A549 (cell line): ENCODE measurements at regions not wholly inside any gene's neighbourhood (a gene's known extent, or its start where the extent isn't known, plus 50 kb on each side); places are given as distances from the start of the nearest gene placed in this dataset.

Source experiments
- ATAC-seq, 2 experiments: fragments of 200-7000 bp in 1 of 2; fragments of >200 bp in 1 of 2; cut with Nextera tagmentation in 1 of 2; cut with Tn5 transposase in 1 of 2; 3 replicates each; pipeline versions ENCODE4 v1.8.0 to v1.9.1; 2018 to 2020; ENCODE audit warnings: mild to moderate bottlenecking in 1 of 2, moderate library complexity in 1 of 2
- CTCF ChIA-PET: fragments of 300-600 bp; sonication (Branson Sonifier 250); formaldehyde crosslinking; extraction: SDS; loops from one replicate; lab custom pipeline; 2021; ENCODE audit warnings: antibody characterized with exemption, inconsistent platforms; lab: Yijun Ruan, JAX
- POLR2A ChIA-PET: fragments of 350-600 bp; formaldehyde crosslinking; extraction: SDS; loops from one replicate; lab custom pipeline; 2021; ENCODE audit warnings: antibody characterized with exemption, inconsistent platforms; lab: Yijun Ruan, JAX
- DNase-seq, 2 experiments: peaks; one replicate each; pipeline versions ENCODE4 v3.0.0 to v3.0.0-alpha.2; 2011 to 2016; ENCODE audit warnings: low read depth in 1 of 2, low spot score in 1 of 2
- FAIRE-seq: peaks from 2 replicates; lab custom pipeline; 2011; peaks lifted over from hg19 to GRCh38; lab: Jason Lieb, UNC
- H3K27ac ChIP-seq, 2 experiments: fragments of >200 bp; sonication (Bioruptor Twin); formaldehyde crosslinking; 3 replicates each; pipeline ENCODE4 v1.5.1; 2016 to 2017
- H3K4me1 ChIP-seq: fragments of >200 bp; sonication (Bioruptor Twin); formaldehyde crosslinking; 3 replicates; pipeline ENCODE4 v1.6.1; 2016
- H3K4me2 ChIP-seq: fragments of >200 bp; sonication (Bioruptor Twin); formaldehyde crosslinking; 3 replicates; pipeline ENCODE4 v1.6.1; 2016
- H3K4me3 ChIP-seq: fragments of >200 bp; sonication (Bioruptor Twin); formaldehyde crosslinking; 3 replicates; pipeline ENCODE4 v1.5.1; 2016
- H3K9me3 ChIP-seq: fragments of >200 bp; sonication (Bioruptor Twin); formaldehyde crosslinking; 3 replicates; pipeline ENCODE4 v1.6.1; 2016
- CBX2 ChIP-seq: fragments of 200-600 bp; sonication (generic); IDR thresholded peaks from 2 replicates; pipeline ENCODE4 v1.6.1; 2016; ENCODE audit warnings: low read depth, mild to moderate bottlenecking, borderline replicate concordance
- CEBPB ChIP-seq, 2 experiments: fragments of >200 bp in 1 of 2; sonication (Bioruptor Twin) in 1 of 2; formaldehyde crosslinking in 1 of 2; IDR thresholded peaks; 2 replicates each; pipeline ENCODE4 v1.6.1; 2012 to 2016
- FOSL2 ChIP-seq, 2 experiments: fragments of 450-650 bp in 1 of 2; fragments of >200 bp in 1 of 2; sonication (Bioruptor Twin) in 1 of 2; formaldehyde crosslinking; IDR thresholded peaks; 2 replicates each; pipeline versions ENCODE4 v1.5.0 to v1.6.1; 2016 to 2020; ENCODE audit warnings: mild to moderate bottlenecking in 1 of 2, moderate library complexity in 1 of 2
- HOXB13 ChIP-seq: fragments of 250-450 bp; sonication (Bioruptor Pico); IDR thresholded peaks from 2 replicates; pipeline ENCODE4 v1.5.0; 2020; ENCODE audit warnings: low read depth, mild to moderate bottlenecking, moderate library complexity
- JUN ChIP-seq, 2 experiments: fragments of >200 bp; sonication (Bioruptor Twin); formaldehyde crosslinking; IDR thresholded peaks; 2 replicates in 1 of 2; 3 replicates in 1 of 2; pipeline ENCODE4 v1.6.1; 2016 to 2017
- POLR2A ChIP-seq: IDR thresholded peaks from 2 replicates; pipeline ENCODE4 v1.6.1; 2012; ENCODE audit warnings: mild to moderate bottlenecking, low read length
- POLR2AphosphoS2 ChIP-seq: conservative IDR thresholded peaks from 2 replicates; pipeline ENCODE4 v1.6.1; 2012; ENCODE audit warnings: low read length, improper control_type of control experiment, inconsistent platforms
- RNF2 ChIP-seq: fragments of 200-600 bp; sonication (generic); IDR thresholded peaks from 2 replicates; pipeline ENCODE4 v1.6.1; 2016; ENCODE audit warnings: low read depth, mild to moderate bottlenecking, antibody characterized with exemption, moderate library complexity, borderline replicate concordance
- SMC3 ChIP-seq: fragments of >200 bp; sonication (Bioruptor Twin); formaldehyde crosslinking; IDR thresholded peaks from 3 replicates; pipeline ENCODE4 v1.6.1; 2018; ENCODE audit warnings: inconsistent platforms
- SREBF2 ChIP-seq: fragments of 450-650 bp; IDR thresholded peaks from 2 replicates; pipeline ENCODE4 v1.6.1; 2014; ENCODE audit warnings: mild to moderate bottlenecking, moderate library complexity
- ZC3H11A ChIP-seq: fragments of 450-650 bp; IDR thresholded peaks from 2 replicates; pipeline ENCODE4 v1.6.1; 2014; ENCODE audit warnings: antibody characterized with exemption, mild to moderate bottlenecking
- ZFP36 ChIP-seq: fragments of 450-650 bp; IDR thresholded peaks from 2 replicates; pipeline ENCODE4 v1.6.1; 2014; ENCODE audit warnings: borderline replicate concordance; ENCODE audit not compliant: partially characterized antibody
- ZNF302 ChIP-seq: fragments of 250-450 bp; sonication (Bioruptor Pico); IDR thresholded peaks from 2 replicates; pipeline ENCODE4 v1.9.0; 2021; ENCODE audit warnings: inconsistent platforms, mild to moderate bottlenecking, moderate library complexity
- ZSCAN20 ChIP-seq: fragments of 250-450 bp; sonication (Bioruptor Pico); IDR thresholded peaks from 2 replicates; pipeline ENCODE4 v1.8.0; 2022; ENCODE audit warnings: mild to moderate bottlenecking, moderate library complexity
- WGBS: methylation state at CpG from one replicate; pipeline ENCODE4 v1.1.6; 2017; ENCODE audit errors: missing lambda C conversion rate; 5-methylcytosine and 5-hydroxymethylcytosine counted together
- TF ChIP-seq, protein P1 (sequence below): fragments of 250-450 bp; sonication (Bioruptor Pico); IDR thresholded peaks from 2 replicates; pipeline ENCODE4 v1.5.0; 2021; ENCODE audit warnings: mild to moderate bottlenecking, moderate library complexity, borderline replicate concordance
- TF ChIP-seq, protein P2 (sequence below): IDR thresholded peaks from 2 replicates; pipeline ENCODE4 v1.6.1; 2012
- TF ChIP-seq, protein P3 (sequence below): fragments of >200 bp; sonication (Bioruptor Twin); formaldehyde crosslinking; IDR thresholded peaks from 3 replicates; pipeline ENCODE4 v1.5.1; 2016
- TF ChIP-seq, protein P4 (sequence below): IDR thresholded peaks from 2 replicates; pipeline ENCODE4 v1.6.1; 2012; ENCODE audit warnings: low read depth, borderline replicate concordance
- TF ChIP-seq, protein P5 (sequence below): fragments of 150-350 bp; IDR thresholded peaks from 2 replicates; pipeline ENCODE4 v1.6.1; 2014; ENCODE audit warnings: low read depth, mild to moderate bottlenecking, low read length

DNA sequence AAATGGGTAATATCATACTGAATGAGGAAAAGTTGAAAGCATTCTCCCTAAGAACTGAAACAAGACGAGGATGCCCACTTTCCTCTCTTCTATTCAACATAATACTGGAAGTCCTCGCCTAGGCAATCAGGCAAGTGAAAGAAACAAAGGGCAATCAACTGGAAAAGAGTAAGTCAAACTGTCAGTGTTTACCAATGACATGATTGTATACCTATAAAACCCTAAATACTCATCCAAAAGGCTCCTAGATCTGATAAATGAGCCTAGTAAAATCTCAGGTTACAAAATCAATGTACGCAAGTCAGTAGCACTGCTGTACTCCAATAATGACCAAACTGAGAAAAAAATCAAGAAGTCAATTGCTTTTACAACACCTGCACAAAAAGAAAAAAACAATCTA, 575.8 kb upstream of the PRMT6 start (continued):
- TF ChIP-seq, protein P1, sequence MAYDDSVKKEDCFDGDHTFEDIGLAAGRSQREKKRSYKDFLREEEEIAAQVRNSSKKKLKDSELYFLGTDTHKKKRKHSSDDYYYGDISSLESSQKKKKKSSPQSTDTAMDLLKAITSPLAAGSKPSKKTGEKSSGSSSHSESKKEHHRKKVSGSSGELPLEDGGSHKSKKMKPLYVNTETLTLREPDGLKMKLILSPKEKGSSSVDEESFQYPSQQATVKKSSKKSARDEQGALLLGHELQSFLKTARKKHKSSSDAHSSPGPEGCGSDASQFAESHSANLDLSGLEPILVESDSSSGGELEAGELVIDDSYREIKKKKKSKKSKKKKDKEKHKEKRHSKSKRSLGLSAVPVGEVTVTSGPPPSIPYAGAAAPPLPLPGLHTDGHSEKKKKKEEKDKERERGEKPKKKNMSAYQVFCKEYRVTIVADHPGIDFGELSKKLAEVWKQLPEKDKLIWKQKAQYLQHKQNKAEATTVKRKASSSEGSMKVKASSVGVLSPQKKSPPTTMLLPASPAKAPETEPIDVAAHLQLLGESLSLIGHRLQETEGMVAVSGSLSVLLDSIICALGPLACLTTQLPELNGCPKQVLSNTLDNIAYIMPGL, result no peak
- TF ChIP-seq, protein P2, sequence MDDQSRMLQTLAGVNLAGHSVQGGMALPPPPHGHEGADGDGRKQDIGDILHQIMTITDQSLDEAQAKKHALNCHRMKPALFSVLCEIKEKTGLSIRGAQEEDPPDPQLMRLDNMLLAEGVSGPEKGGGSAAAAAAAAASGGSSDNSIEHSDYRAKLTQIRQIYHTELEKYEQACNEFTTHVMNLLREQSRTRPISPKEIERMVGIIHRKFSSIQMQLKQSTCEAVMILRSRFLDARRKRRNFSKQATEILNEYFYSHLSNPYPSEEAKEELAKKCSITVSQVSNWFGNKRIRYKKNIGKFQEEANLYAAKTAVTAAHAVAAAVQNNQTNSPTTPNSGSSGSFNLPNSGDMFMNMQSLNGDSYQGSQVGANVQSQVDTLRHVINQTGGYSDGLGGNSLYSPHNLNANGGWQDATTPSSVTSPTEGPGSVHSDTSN, result no peak
- no peak for TF ChIP-seq POLR2AphosphoS2
- no peak for TF ChIP-seq ZC3H11A
- no peak for TF ChIP-seq RNF2

DNA sequence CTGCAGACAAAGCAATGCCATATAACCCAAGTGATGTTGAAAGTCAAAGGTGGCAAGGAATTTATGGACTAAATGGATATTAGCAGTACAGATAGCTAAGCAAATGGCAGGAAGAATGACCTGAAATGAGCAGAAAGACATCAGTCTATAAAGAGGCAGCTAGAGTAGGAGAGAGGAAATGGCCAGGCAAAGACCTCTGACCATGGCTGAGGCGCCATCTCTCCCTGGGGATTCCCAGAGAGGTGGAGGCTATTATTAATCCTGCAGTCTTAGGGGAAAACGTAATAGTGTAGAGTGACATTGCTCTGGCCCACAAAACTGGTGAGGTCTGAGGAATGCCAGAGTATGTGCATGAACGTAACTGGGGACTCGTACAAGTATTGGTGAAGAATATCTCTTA, 563.6 kb upstream of the PRMT6 start:
- TF ChIP-seq, protein P2, result no peak
- TF ChIP-seq SREBF2 (no peak), CEBPB (IDR thresholded peaks at IDR 0.05) (no peak), HOXB13 (CRISPR knock-in tag) (no peak), CBX2 (no peak), ZSCAN20 (CRISPR knock-in tag) (no peak), FOSL2 (IDR thresholded peaks at IDR 0.05) (no peak), FOSL2 (CRISPR knock-in tag; IDR thresholded peaks at IDR 0.05) (no peak), JUN (IDR thresholded peaks at IDR 0.05) (no peak)
- TF ChIP-seq, protein P3, sequence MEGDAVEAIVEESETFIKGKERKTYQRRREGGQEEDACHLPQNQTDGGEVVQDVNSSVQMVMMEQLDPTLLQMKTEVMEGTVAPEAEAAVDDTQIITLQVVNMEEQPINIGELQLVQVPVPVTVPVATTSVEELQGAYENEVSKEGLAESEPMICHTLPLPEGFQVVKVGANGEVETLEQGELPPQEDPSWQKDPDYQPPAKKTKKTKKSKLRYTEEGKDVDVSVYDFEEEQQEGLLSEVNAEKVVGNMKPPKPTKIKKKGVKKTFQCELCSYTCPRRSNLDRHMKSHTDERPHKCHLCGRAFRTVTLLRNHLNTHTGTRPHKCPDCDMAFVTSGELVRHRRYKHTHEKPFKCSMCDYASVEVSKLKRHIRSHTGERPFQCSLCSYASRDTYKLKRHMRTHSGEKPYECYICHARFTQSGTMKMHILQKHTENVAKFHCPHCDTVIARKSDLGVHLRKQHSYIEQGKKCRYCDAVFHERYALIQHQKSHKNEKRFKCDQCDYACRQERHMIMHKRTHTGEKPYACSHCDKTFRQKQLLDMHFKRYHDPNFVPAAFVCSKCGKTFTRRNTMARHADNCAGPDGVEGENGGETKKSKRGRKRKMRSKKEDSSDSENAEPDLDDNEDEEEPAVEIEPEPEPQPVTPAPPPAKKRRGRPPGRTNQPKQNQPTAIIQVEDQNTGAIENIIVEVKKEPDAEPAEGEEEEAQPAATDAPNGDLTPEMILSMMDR, result no peak
- TF ChIP-seq, protein P4, sequence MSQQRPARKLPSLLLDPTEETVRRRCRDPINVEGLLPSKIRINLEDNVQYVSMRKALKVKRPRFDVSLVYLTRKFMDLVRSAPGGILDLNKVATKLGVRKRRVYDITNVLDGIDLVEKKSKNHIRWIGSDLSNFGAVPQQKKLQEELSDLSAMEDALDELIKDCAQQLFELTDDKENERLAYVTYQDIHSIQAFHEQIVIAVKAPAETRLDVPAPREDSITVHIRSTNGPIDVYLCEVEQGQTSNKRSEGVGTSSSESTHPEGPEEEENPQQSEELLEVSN, result no peak
- CTCF ChIA-PET, result no interaction called here
- POLR2A ChIA-PET, result no interaction called here
- no peaks in the 10 kb centered on the region for H3K4me1 ChIP-seq
- H3K4me2 ChIP-seq, result no peak overlapping the region
- 0% methylated on average over 4 of the region's 4 CpGs for WGBS
- no peaks in the 10 kb centered on the region for H3K9me3 ChIP-seq
- DNase-seq (no peak), FAIRE-seq (no peak), ATAC-seq (no peak)
- no peak overlapping the region for H3K4me3 ChIP-seq
- H3K27ac ChIP-seq, result no peak overlapping the region

DNA sequence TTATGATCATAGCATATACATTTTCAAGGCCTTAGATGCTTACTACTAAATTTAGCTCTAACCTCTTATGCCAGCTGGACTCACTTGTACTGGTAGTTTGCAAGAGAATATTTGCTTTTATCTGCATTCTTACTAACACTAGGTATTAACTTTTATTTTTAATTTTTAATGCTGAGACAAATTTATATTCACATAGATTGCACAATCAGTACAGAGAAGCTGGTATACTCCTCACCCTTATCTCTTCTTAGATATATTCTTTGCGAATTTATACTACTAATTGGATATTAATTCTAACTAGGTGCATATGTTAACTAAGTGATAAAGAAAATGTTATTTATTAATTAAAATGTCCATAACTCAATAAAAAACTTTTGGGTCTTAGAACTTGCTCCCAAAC, 561.8 kb upstream of the PRMT6 start:
- 5% methylated on average over 1 of the region's 1 CpG for WGBS
- H3K4me3 ChIP-seq, result no peak overlapping the region
- H3K27ac ChIP-seq, result no peak overlapping the region
- ATAC-seq (no peak), DNase-seq (no peak), FAIRE-seq (no peak)
- no peaks in the 10 kb centered on the region for H3K4me1 ChIP-seq
- ChIA-PET CTCF (no interaction called here), POLR2A (no interaction called here)
- H3K4me2 ChIP-seq, result no peak overlapping the region
- no peaks in the 10 kb centered on the region for H3K9me3 ChIP-seq
- no peak for TF ChIP-seq POLR2AphosphoS2

DNA sequence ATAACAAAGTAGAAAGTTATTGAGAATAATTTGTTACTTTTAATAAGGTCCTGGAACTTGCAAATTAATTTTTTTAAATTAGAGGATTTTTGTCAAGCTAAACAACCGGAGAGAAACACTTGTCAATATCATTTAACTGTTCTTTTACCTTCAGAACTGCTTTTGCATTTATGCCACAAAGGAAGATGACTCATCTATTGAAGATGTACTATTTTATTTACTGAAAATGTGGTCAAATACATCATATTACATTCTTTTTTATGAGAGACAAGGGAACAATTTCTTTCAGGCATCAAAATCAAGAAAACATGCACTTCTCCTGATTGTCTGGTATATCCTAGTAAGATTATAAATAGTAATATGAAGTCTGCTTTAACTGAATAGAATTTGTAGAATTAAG, 558.2 kb upstream of the PRMT6 start:
- no peak for TF ChIP-seq ZFP36
- TF ChIP-seq ZNF302 (CRISPR knock-in tag), result no peak
- TF ChIP-seq POLR2A, result no peak
- TF ChIP-seq, protein P5, sequence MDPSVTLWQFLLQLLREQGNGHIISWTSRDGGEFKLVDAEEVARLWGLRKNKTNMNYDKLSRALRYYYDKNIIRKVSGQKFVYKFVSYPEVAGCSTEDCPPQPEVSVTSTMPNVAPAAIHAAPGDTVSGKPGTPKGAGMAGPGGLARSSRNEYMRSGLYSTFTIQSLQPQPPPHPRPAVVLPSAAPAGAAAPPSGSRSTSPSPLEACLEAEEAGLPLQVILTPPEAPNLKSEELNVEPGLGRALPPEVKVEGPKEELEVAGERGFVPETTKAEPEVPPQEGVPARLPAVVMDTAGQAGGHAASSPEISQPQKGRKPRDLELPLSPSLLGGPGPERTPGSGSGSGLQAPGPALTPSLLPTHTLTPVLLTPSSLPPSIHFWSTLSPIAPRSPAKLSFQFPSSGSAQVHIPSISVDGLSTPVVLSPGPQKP, result no peak
- no peak for TF ChIP-seq SMC3
- TF ChIP-seq, protein P1, result no peak
- 3% methylated on average over 1 of the region's 1 CpG for whole genome bisulfite sequencing
- CTCF ChIA-PET, result no interaction called here

More for the DNA sequence above, 558.2 kb upstream of the PRMT6 start:
- H3K4me2 ChIP-seq, result no peak overlapping the region
- no peak overlapping the region for H3K27ac ChIP-seq
- no peak for FAIRE-seq
- no peaks in the 10 kb centered on the region for H3K4me1 ChIP-seq
- DNase-seq, result no peak
- POLR2A ChIA-PET, result no interaction called here
- no peak overlapping the region for H3K4me3 ChIP-seq
- H3K9me3 ChIP-seq, result no peaks in the 10 kb centered on the region
- ATAC-seq, result no peak
